GM12872 (cell line): ENCODE measurements at regions not wholly inside any gene's neighbourhood (a gene's known extent, or its start where the extent isn't known, plus 50 kb on each side); places are given as distances from the start of the nearest gene placed in this dataset.

Experiments
- CTCF ChIP-seq: IDR thresholded peaks from 3 replicates; pipeline ENCODE4 v1.5.1; 2011; ENCODE audit warnings: low read depth, mild to moderate bottlenecking, low read length, moderate library complexity; ENCODE audit not compliant: insufficient read depth

- TF ChIP-seq CTCF: no peak
Measured at GRCh38 chr5:13427827-13428557, 516.5 kb downstream of the DNAH5 start.

GRCh38 chr5:13412040-13412595 lies 532.4 kb downstream of the DNAH5 start:
- no peak for TF ChIP-seq CTCF

- TF ChIP-seq CTCF: no peak
Measured at GRCh38 chr5:13408616-13409015, 535.9 kb downstream of the DNAH5 start.

- no peak for TF ChIP-seq CTCF
Measured at GRCh38 chr5:13403351-13403750, 541.1 kb downstream of the DNAH5 start.

- TF ChIP-seq CTCF: no peak
Measured at GRCh38 chr5:13385066-13385465, 559.4 kb downstream of the DNAH5 start.

GRCh38 chr5:13382232-13382631 lies 562.3 kb downstream of the DNAH5 start:
- no peak for TF ChIP-seq CTCF

- TF ChIP-seq CTCF: no peak
Measured at GRCh38 chr5:13378091-13378490, 566.4 kb downstream of the DNAH5 start.

- TF ChIP-seq CTCF: no peak
Measured at GRCh38 chr5:13359344-13359743, 585.1 kb downstream of the DNAH5 start.
